Osteocyte (in vitro differentiated cells): ENCODE measurements at regions not wholly inside any gene's neighbourhood (a gene's known extent, or its start where the extent isn't known, plus 50 kb on each side); places are given as distances from the start of the nearest gene placed in this dataset.

Experiments used
- DNase-seq: peaks from one replicate; pipeline ENCODE4 v3.0.0; 2021; ENCODE audit warnings: mixed read lengths; ENCODE audit not compliant: unreplicated experiment; ENCODE audit errors: extremely low spot score
- H3K27ac Mint-ChIP-seq: one replicate; pipeline ENCODE4 v1.8.0; 2021; ENCODE audit warnings: mild to moderate bottlenecking, mixed read lengths; ENCODE audit not compliant: unreplicated experiment
- H3K27me3 Mint-ChIP-seq: one replicate; pipeline ENCODE4 v1.8.0; 2021; ENCODE audit warnings: mixed read lengths; ENCODE audit not compliant: unreplicated experiment
- H3K36me3 Mint-ChIP-seq: one replicate; pipeline ENCODE4 v1.8.0; 2021; ENCODE audit warnings: mixed read lengths; ENCODE audit not compliant: unreplicated experiment
- H3K4me1 Mint-ChIP-seq: one replicate; pipeline ENCODE4 v1.8.0; 2021; ENCODE audit warnings: mixed read lengths; ENCODE audit not compliant: unreplicated experiment
- H3K4me3 Mint-ChIP-seq: one replicate; pipeline ENCODE4 v1.8.0; 2021; ENCODE audit warnings: mild to moderate bottlenecking, moderate library complexity, mixed read lengths; ENCODE audit not compliant: unreplicated experiment
- H3K9me3 Mint-ChIP-seq: one replicate; pipeline ENCODE4 v1.8.0; 2021; ENCODE audit warnings: mixed read lengths; ENCODE audit not compliant: unreplicated experiment
- CTCF ChIP-seq: fragments of 200-600 bp; sonication (generic); IDR thresholded peaks from 2 replicates; pipeline ENCODE4 v1.5.0; 2021; ENCODE audit warnings: antibody characterized with exemption, mild to moderate bottlenecking, moderate library complexity

GRCh38 chr6:104537180-104537579, 322.5 kb downstream of the HACE1 start:
- Mint-ChIP-seq H3K4me3 (no peak overlapping the region), H3K36me3 (peaks cover 1% of the 10 kb centered on the region), H3K4me1 (peaks cover 58% of the 10 kb centered on the region), H3K9me3 (no peaks in the 10 kb centered on the region), H3K27me3 (no peaks in the 10 kb centered on the region), H3K27ac (peak overlapping the region; percentile 82)
- DNase-seq: no peak
- TF ChIP-seq CTCF: no peak

GRCh38 chr6:104532462-104532861, 327.3 kb downstream of the HACE1 start:
- DNase-seq: no peak
- H3K27me3 Mint-ChIP-seq: no peaks in the 10 kb centered on the region
- TF ChIP-seq CTCF: no peak
- H3K4me3 Mint-ChIP-seq: no peak overlapping the region
- H3K9me3 Mint-ChIP-seq: no peaks in the 10 kb centered on the region
- no peaks in the 10 kb centered on the region for H3K36me3 Mint-ChIP-seq
- peaks cover 54% of the 10 kb centered on the region for H3K4me1 Mint-ChIP-seq
- H3K27ac Mint-ChIP-seq: no peak overlapping the region

GRCh38 chr6:104531646-104532045, 328.1 kb downstream of the HACE1 start:
- no peaks in the 10 kb centered on the region for H3K36me3 Mint-ChIP-seq
- TF ChIP-seq CTCF: no peak
- no peak for DNase-seq
- no peaks in the 10 kb centered on the region for H3K9me3 Mint-ChIP-seq
- H3K27ac Mint-ChIP-seq: no peak overlapping the region
- no peak overlapping the region for H3K4me3 Mint-ChIP-seq
- peaks cover 54% of the 10 kb centered on the region for H3K4me1 Mint-ChIP-seq
- no peaks in the 10 kb centered on the region for H3K27me3 Mint-ChIP-seq

- peaks cover 46% of the 10 kb centered on the region for H3K4me1 Mint-ChIP-seq
These were observed 331.8 kb downstream of the HACE1 start for GRCh38 chr6:104527761-104528415.

GRCh38 chr6:104527311-104527710, 332.4 kb downstream of the HACE1 start:
- Mint-ChIP-seq H3K27me3 (no peaks in the 10 kb centered on the region), H3K36me3 (no peaks in the 10 kb centered on the region), H3K27ac (peak overlapping the region; percentile 62), H3K4me1 (peaks cover 46% of the 10 kb centered on the region), H3K4me3 (no peak overlapping the region), H3K9me3 (no peaks in the 10 kb centered on the region)
- no peak for TF ChIP-seq CTCF
- DNase-seq: no peak

More at GRCh38 chr6:104527761-104528415, 331.8 kb downstream of the HACE1 start:
- no peaks in the 10 kb centered on the region for H3K36me3 Mint-ChIP-seq
- TF ChIP-seq CTCF: peak; percentile 41
- no peak overlapping the region for H3K4me3 Mint-ChIP-seq
- DNase-seq: no peak
- no peaks in the 10 kb centered on the region for H3K27me3 Mint-ChIP-seq
- H3K9me3 Mint-ChIP-seq: no peaks in the 10 kb centered on the region
- peak overlapping the region; percentile 62 for H3K27ac Mint-ChIP-seq
